GM12864 (cell line): ENCODE measurements at regions not wholly inside any gene's neighbourhood (a gene's known extent, or its start where the extent isn't known, plus 50 kb on each side); places are given as distances from the start of the nearest gene placed in this dataset.
"Not testable (repeated sequence)": the region's sequence is repeated elsewhere in the genome, so short reads cannot be mapped to it uniquely, and the experiment has no call there.

Experiments
- DNase-seq: peaks from one replicate; pipeline ENCODE4 v3.0.0-alpha.2; 2011; ENCODE audit warnings: low read depth
- H3K4me3 ChIP-seq: 2 replicates; pipeline ENCODE4 v1.5.1; 2011; ENCODE audit warnings: mild to moderate bottlenecking, low read depth, low read length, control low read depth
- CTCF ChIP-seq: IDR thresholded peaks from 2 replicates; pipeline ENCODE4 v1.5.1; 2011; ENCODE audit warnings: low read depth, mild to moderate bottlenecking, moderate library complexity, low read length, control low read depth, inconsistent platforms; ENCODE audit errors: missing control alignments

DNA sequence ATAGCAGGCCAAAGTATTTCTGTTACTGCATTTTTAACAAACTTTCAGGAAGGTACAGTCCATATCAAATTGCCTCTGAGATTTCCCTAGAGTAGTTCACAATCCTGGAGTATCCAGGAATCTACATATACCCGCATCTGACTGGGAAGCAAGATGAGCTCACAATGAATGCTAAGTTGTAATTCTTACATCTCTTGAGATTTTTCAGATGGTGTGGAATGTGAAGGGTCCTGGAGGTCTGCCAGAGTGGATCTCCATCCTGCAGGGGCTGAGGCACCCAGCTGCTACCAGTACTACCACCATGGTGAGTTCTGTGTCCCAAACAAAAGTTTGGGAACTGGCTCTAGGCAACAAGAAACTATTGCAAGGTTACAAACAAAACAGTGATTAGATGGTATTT is 156.7 kb upstream of the CCDC54 start:
- no peak for TF ChIP-seq CTCF
- DNase-seq: no peak
- no peak overlapping the region for H3K4me3 ChIP-seq

DNA sequence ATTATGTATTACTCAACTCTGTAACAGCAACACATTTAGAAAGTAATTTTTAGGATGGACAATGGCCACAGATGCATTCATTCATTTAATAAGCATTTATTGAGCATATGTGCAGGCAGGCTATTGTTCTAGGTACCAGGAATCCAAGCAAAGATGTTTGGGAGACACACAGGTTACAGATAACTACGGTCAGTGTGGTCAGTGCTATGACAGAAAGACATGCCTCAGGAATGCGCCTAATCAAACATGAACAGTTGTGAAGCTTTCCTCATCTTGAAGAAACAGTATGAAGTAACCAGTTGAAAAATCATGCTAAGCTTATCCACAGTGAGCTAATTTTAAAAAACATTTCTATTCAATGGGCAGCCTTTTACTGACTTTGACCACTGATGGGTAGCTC is 155.4 kb upstream of the CCDC54 start:
- TF ChIP-seq CTCF: no peak
- no peak for DNase-seq
- no peak overlapping the region for H3K4me3 ChIP-seq

DNA sequence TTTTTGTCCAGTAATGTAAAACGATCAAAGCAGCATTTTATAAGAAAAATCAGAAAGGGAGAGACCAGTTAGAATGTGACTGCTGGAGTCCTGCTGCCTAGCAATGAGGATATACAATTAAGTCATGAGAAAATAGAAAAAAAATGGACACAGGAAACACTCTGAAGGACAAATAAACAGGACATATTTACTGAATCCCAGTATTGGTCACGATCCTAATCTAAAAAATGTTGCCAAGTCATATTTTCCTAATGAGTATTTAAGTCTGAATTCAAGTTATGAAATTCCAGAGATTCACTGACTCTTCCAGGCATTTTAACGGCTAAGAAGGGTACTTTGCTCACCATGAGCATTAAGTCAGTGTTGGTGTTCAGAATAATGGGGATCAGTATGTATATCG is 154.3 kb upstream of the CCDC54 start:
- TF ChIP-seq CTCF: no peak
- no peak for DNase-seq
- no peak overlapping the region for H3K4me3 ChIP-seq

DNA sequence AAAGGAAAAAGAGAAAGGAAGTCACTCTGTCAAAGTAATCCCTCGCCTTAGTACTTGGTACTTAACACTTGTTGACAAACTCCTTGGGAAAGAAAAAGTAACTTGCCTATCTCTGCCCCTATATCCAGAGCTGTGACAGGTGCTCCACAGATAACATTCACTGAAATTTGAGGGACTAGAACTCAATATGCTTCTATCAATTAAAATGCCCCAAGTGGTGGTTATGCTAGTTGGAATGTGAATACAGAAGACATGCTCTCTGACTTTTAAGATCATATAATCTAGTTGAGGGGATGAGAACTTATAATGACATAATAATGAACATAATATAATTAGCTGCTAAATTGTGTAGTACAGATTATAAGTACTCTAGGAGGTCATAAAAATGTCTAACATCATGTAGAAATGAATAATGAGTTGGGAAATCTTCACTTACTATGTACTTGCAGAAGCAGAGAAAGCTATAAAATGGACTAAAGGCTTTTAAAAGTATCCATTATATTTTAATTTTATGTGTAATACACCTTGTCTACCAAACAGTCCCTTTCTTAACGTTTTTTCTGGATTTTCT is 153.1 kb upstream of the CCDC54 start:
- no peak overlapping the region for H3K4me3 ChIP-seq
- no peak for DNase-seq
- no peak for TF ChIP-seq CTCF

- no peak for TF ChIP-seq CTCF
- H3K4me3 ChIP-seq: no peak overlapping the region
- no peak for DNase-seq
Measured at GRCh38 chr3:107227091-107227490, 150.1 kb upstream of the CCDC54 start.

- not testable (repeated sequence) for DNase-seq, H3K4me3 ChIP-seq
Measured at GRCh38 chr3:107233877-107234276, 143.4 kb upstream of the CCDC54 start.

DNA sequence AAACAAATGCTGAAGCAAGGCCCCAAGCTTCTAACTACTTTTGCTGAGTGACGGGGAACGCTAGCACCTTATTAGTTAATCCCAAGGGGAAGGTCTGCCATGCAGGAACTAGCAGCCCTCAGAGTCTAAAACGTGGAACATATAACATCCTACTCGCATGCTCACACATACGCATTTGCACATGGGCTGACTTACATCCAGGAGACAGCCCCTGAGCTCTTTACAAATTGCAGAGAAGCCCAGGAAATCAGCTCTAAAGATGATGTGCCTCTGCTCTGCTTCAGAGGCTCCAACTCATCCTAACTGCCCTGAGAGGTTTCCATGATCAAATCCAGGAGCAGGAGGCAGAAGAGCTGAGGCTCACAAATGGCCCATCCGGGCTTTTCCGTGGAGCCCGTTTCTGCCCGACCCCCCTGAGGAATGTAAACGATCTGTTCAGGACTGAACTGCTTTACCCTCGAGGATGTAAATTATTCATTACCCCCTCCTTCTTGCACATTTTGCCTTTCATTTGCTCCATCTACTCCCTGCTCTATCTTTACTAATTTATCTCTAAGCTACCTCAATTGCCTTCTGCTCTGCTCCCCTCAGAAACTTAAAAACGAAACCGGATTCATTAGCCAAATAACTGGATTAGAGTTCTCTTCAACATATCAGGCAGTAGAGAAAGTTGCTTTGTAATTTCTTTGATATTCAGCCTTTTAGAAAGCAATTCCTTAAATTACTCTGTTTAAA is 141.9 kb upstream of the CCDC54 start:
- H3K4me3 ChIP-seq: no peak overlapping the region
- no peak for DNase-seq
- no peak for TF ChIP-seq CTCF
